SH-SY5Y (cell line): ENCODE measurements at regions not wholly inside any gene's neighbourhood (a gene's known extent, or its start where the extent isn't known, plus 50 kb on each side); places are given as distances from the start of the nearest gene placed in this dataset.

ENCODE experiments used
- GATA2 ChIP-seq: IDR thresholded peaks from 2 replicates; pipeline ENCODE4 v1.6.1; 2011; ENCODE audit warnings: mild to moderate bottlenecking, low read depth, low read length
- GATA3 ChIP-seq: IDR thresholded peaks from 2 replicates; pipeline ENCODE4 v1.6.1; 2011; ENCODE audit warnings: low read depth, mild to moderate bottlenecking, low read length, moderate library complexity

GRCh38 chr1:5632814-5633213, 359.4 kb downstream of the NPHP4 start:
- TF ChIP-seq GATA2 (no peak), GATA3 (no peak)
